ENCODE measurements at regions not wholly inside any gene's neighbourhood (a gene's known extent, or its start where the extent isn't known, plus 50 kb on each side); places are given as distances from the start of the nearest gene placed in this dataset.

- DNase-seq (ENCODE audit: low spot score), result no peak
- no peak overlapping the region for H3K27ac ChIP-seq
- H3K4me2 ChIP-seq, result no peak overlapping the region
- no peaks in the 10 kb centered on the region for H3K36me3 ChIP-seq
- H3F3A ChIP-seq (ENCODE audit: low read depth), result no peaks in the 10 kb centered on the region
- Mint-ChIP-seq H3K4me1 (peaks cover 10% of the 10 kb centered on the region), H3K4me3 (no peak overlapping the region), H3K9me3 (peaks cover 3% of the 10 kb centered on the region), H3K36me3 (no peaks in the 10 kb centered on the region), H3K27me3 (ENCODE audit: insufficient read depth, low read depth) (peaks cover 5% of the 10 kb centered on the region), H3K27ac (no peak overlapping the region)
- no peaks in the 10 kb centered on the region for H3K27me3 ChIP-seq
- no peaks in the 10 kb centered on the region for H3K79me2 ChIP-seq (ENCODE audit: low read depth)
- no peak overlapping the region for H2AFZ ChIP-seq (replicated peaks)
- TF ChIP-seq EZH2phosphoT487 (IDR thresholded peaks at IDR 0.05), result no peak
- TF ChIP-seq EZH2 (IDR thresholded peaks at IDR 0.05), result no peak
- TF ChIP-seq CTCF (IDR thresholded peaks at IDR 0.05), result no peak
- H3K9me3 ChIP-seq (ENCODE audit: low read depth), result no peaks in the 10 kb centered on the region
- no peak overlapping the region for H3K4me3 ChIP-seq
- no peaks in the 10 kb centered on the region for H3K4me1 ChIP-seq
- no peaks in the 10 kb centered on the region for H4K20me1 ChIP-seq (ENCODE audit: low read depth)
- H3K9ac ChIP-seq, result no peak overlapping the region
Measured at GRCh38 chr10:129098517-129098916, 368.5 kb upstream of the MGMT start.

- peaks cover 5% of the 10 kb centered on the region for H3K27me3 Mint-ChIP-seq (ENCODE audit: insufficient read depth, low read depth)
- no peak overlapping the region for H3K27ac Mint-ChIP-seq
- peaks cover 3% of the 10 kb centered on the region for H3K9me3 Mint-ChIP-seq
Measured at GRCh38 chr10:129099486-129099885, 367.6 kb upstream of the MGMT start.

GRCh38 chr10:129099992-129100391 is 367.0 kb upstream of the MGMT start:
- TF ChIP-seq CTCF (IDR thresholded peaks at IDR 0.05) (no peak), EZH2phosphoT487 (IDR thresholded peaks at IDR 0.05) (no peak), EZH2 (IDR thresholded peaks at IDR 0.05) (no peak)
- no peak overlapping the region for H3K4me3 ChIP-seq
- no peaks in the 10 kb centered on the region for H4K20me1 ChIP-seq (ENCODE audit: low read depth)
- no peak overlapping the region for H2AFZ ChIP-seq (replicated peaks)
- no peaks in the 10 kb centered on the region for H3K79me2 ChIP-seq (ENCODE audit: low read depth)
- no peaks in the 10 kb centered on the region for H3K36me3 Mint-ChIP-seq
- no peak overlapping the region for H3K27ac ChIP-seq
- no peak overlapping the region for H3K27ac Mint-ChIP-seq
- peaks cover 5% of the 10 kb centered on the region for H3K27me3 Mint-ChIP-seq (ENCODE audit: insufficient read depth, low read depth)
- DNase-seq (ENCODE audit: low spot score), result no peak
- peaks cover 3% of the 10 kb centered on the region for H3K9me3 Mint-ChIP-seq
- no peaks in the 10 kb centered on the region for H3K4me1 ChIP-seq
- no peak overlapping the region for H3K4me2 ChIP-seq
- H3K9me3 ChIP-seq (ENCODE audit: low read depth), result no peaks in the 10 kb centered on the region
- no peaks in the 10 kb centered on the region for H3K27me3 ChIP-seq
- H3K9ac ChIP-seq, result no peak overlapping the region
- H3F3A ChIP-seq (ENCODE audit: low read depth), result no peaks in the 10 kb centered on the region
- H3K4me1 Mint-ChIP-seq, result peaks cover 10% of the 10 kb centered on the region
- peak overlapping the region; percentile 19 for H3K4me3 Mint-ChIP-seq
- H3K36me3 ChIP-seq, result no peaks in the 10 kb centered on the region

More at GRCh38 chr10:129099486-129099885, 367.6 kb upstream of the MGMT start:
- DNase-seq (ENCODE audit: low spot score), result no peak
- no peak overlapping the region for H3K4me3 ChIP-seq
- H3K9ac ChIP-seq, result no peak overlapping the region
- Mint-ChIP-seq H3K36me3 (no peaks in the 10 kb centered on the region), H3K4me1 (peaks cover 10% of the 10 kb centered on the region), H3K4me3 (no peak overlapping the region)
- H3K27me3 ChIP-seq, result no peaks in the 10 kb centered on the region
- H3F3A ChIP-seq (ENCODE audit: low read depth), result no peaks in the 10 kb centered on the region
- H2AFZ ChIP-seq (replicated peaks), result no peak overlapping the region
- H3K36me3 ChIP-seq, result no peaks in the 10 kb centered on the region
- TF ChIP-seq EZH2phosphoT487 (IDR thresholded peaks at IDR 0.05), result no peak
- no peak for TF ChIP-seq EZH2 (IDR thresholded peaks at IDR 0.05)
- no peak for TF ChIP-seq CTCF (IDR thresholded peaks at IDR 0.05)
- H3K79me2 ChIP-seq (ENCODE audit: low read depth), result no peaks in the 10 kb centered on the region
- no peaks in the 10 kb centered on the region for H3K9me3 ChIP-seq (ENCODE audit: low read depth)
- H3K4me2 ChIP-seq, result no peak overlapping the region
- no peaks in the 10 kb centered on the region for H3K4me1 ChIP-seq
- H4K20me1 ChIP-seq (ENCODE audit: low read depth), result no peaks in the 10 kb centered on the region
- H3K27ac ChIP-seq, result no peak overlapping the region
